HT-29 (cell line): ENCODE measurements at regions not wholly inside any gene's neighbourhood (a gene's known extent, or its start where the extent isn't known, plus 50 kb on each side); places are given as distances from the start of the nearest gene placed in this dataset.

Experiments used
- DNase-seq: peaks from one replicate; pipeline ENCODE4 v3.0.0-alpha.2; 2015; ENCODE audit warnings: low spot score

GRCh38 chr1:81119319-81119718 is 681.4 kb upstream of the ADGRL2 start:
- DNase-seq, result no peak

DNA sequence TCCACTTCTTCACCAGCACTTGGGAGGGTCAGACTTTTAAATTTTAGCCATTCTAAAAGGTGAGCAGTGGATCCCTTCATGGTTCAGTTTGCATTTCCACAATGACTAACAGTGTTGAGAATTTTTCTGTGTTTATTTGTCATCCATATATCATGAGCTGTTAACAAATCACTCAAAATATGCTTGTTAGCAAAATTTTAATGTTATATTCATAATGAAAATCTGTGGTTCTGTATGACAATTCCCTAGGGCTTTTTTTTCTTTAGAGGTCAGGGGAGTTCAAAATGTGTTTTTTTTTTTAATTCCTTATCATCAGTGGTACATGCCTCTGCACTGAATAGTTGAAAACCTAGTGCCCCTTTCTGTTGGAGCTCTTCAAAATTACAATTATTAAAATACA is 682.2 kb upstream of the ADGRL2 start:
- DNase-seq, result no peak

- no peak for DNase-seq
These were observed 685.3 kb upstream of the ADGRL2 start for GRCh38 chr1:81115422-81115821.

DNA sequence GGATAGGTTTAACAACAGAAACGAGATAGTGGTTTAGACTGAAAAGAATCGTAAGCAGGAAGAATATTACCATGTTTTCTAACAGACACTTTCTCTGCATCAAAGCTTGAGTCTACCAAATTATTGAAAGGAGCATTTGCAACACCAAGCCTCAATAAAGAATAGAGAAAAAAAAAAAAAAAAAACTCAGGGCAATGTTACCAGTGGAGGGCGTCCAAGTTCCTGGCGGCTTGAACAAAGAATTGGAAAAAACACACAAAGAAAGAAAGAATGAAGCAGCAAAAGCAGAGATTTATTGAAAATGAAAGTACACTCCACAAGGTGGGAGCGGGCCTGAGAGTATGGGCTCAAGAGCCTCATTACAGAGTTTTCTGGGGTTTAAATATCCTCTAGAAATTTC is 686.5 kb upstream of the ADGRL2 start:
- no peak for DNase-seq

DNA sequence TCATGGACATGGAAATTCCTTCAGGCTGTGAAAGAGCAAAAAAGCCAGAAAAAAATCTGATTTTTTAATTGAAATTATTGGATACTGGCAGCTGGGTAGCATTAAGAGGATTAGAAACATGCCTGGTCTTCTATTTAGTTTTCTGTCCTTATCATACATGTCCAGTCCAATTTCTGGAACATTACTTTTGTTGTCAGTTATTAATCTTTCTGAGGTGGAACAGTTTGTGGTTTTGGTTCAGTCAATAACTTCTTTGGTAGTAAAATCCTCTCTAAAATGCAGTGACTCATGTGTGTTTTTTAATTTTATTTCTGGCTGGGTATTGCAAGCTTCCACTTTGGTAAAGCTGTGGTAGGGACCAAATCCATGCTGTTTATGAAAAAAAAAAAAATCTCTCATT is 687.0 kb upstream of the ADGRL2 start:
- peak; percentile 19 for DNase-seq

- DNase-seq, result no peak
These were observed 688.9 kb upstream of the ADGRL2 start for GRCh38 chr1:81111818-81112217.

- DNase-seq, result no peak
These were observed 691.7 kb upstream of the ADGRL2 start for GRCh38 chr1:81109038-81109437.

- DNase-seq, result peak; percentile 53
These were observed 702.9 kb upstream of the ADGRL2 start for GRCh38 chr1:81097860-81098259.

DNA sequence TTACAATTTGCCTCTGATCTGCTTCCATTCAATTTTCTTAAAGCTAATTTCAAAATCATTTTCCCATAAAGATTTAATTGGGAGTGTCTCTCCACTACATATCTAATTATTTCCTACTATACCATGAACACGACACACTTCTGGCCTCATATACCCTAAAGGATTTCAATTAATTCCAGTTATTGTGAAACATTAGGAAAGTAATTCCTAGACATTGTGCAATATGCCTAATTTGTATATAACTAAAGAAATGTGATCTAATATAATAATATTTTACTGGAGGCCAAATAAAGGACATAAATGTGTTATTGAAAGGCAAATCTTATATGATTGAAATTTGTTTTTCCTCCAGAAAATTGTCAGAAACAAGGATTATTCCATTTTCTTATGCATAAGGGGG is 727.2 kb upstream of the ADGRL2 start:
- DNase-seq, result no peak

DNA sequence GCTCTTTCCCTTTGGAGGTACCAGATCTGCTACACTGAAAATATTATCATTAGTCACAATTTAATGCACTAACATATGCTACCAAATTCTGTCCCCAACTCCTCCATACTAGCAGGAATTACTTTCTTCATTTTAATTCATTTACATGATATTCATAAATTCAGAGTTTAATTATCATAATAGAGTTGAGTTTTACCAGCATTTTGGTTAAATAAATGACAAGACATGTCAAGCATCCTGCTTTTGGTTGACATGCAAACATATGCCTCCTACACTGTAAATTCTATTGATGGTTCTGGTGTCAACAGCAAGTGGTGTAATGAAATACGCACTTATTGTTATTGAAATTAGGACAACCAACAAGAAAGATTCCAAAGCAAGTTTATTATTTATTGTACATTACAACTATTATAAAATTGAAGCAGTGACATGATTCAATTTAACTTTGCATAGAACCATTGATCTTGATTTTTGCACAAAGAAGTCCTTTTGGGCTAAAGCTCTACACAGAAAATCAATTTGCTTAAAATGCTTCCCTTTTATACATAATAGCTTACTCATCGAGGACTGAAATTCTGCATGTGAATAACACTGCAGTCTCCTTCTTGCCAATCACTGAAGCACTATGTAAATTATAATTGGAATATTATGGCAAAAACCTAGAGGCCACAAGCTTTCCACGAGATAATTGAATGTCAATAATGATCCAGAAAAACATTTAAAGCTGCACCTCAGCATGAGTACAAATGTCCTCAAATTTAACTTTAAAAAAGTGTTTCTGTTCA is 728.6 kb upstream of the ADGRL2 start:
- no peak for DNase-seq

DNA sequence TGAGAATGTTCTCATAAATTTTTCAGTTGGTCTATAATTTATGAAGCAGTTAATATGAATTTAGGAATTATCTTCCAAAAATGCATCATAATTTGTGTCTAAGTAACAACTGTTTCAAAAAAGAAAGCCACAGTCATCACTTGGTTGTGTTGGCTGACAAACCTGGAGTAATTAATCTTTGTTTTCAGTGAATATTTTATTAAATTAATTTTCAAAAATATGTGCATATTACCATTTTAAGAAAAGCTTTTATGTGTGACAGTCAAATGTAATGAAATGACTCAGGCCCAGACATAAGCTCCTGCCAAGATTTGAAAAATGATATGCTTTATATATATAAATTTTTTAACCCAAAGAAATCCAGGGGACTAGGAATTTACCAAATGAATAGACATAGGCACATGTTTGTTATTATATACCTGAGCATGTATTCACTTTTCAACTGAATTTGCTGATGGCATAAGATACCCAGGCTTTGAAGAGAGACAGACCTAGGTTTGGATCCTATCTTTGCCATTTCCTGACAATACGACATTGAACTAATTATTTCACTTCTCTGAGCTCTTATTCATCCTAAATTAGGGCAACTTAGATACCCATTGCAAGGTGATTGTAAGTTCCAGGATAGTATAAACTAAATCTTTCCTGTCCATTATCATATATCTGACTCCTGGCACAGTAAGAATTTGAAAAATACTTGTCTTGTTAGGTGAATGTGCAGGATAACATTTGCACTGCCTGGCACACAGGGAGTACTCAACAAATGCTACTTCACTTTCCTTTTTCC is 729.5 kb upstream of the ADGRL2 start:
- DNase-seq, result no peak

DNA sequence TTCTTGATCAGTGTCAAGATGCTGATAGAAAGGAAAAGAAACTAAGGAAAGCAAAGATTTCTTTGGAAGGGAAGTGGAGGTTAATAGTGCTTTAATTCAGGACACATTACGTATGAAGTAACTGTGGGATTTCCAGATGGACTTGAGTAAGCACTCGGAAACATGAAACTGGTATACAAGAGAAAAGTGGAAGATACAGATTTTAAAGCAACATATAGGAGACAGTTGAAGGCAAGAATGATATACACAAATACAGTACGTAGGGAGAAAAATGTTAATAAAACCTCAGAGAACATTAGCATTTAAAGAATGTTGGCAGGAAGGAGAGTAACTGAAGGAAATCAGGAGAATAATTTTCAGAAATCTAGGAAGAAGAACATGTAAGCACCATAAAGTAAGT is 730.9 kb upstream of the ADGRL2 start:
- DNase-seq, result no peak

GRCh38 chr1:81068726-81069125 is 732.0 kb upstream of the ADGRL2 start:
- no peak for DNase-seq

GRCh38 chr1:81053826-81054225 is 746.9 kb upstream of the ADGRL2 start:
- DNase-seq, result no peak

DNA sequence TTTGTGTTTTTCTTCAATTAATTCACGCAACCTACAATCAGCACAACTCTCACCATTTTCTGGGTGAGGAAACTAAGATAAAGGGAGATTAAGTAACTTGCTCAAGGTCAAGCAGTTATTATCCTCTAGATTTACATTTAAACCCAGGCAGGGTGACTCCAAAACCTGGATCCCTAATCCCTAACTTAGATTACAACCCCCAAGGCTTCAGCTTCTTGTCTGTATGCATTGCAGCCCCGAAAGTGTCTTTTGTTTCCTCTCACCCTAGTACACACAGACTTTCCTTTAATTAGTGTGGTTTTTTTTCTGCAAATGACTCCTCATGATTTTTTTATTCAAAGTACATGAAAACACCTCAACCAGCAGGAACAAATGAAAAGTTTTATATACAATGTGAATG is 748.6 kb upstream of the ADGRL2 start:
- no peak for DNase-seq

- DNase-seq, result no peak
These were observed 750.3 kb upstream of the ADGRL2 start for GRCh38 chr1:81050390-81050789.

DNA sequence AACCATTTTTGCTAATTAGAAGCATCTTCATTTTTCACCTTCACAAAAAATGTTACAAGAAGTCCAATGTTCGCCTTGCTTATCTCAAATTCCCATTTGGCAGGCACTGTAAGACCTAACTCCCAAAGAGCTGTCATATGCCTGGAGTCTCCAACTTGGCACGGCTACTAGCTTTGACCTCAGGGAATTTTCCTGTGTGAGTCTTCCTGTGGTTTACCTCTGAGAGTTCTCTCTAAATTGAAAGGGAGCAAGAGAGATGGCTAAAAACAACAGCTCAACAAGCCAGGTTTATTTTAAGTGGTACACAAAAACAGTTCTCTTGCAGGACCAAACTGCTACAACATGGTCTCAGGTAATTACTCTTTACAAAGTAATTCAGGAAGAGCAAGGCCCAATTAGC is 756.0 kb upstream of the ADGRL2 start:
- no peak for DNase-seq

- no peak for DNase-seq
These were observed 758.5 kb upstream of the ADGRL2 start for GRCh38 chr1:81042225-81042624.

DNA sequence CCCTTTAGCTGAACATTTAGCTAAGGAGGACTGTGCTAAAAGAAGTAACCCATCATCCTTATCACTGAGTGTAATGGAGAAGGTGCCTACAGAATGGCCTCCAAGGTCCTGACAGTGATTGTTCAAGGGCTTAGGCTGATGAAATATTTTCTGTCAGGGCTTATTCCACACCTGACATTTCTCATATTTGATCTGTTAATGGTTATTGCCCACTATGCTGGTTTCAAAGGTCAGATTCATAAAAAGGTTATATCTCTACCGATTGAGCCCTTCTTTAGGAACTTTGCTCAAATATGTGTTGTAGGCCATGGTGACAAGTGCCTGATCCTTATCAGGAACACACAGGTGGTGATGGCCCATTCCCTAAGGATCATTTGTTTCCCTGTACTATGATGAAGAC is 766.4 kb upstream of the ADGRL2 start:
- DNase-seq, result no peak

GRCh38 chr1:81032973-81033425 is 767.7 kb upstream of the ADGRL2 start:
- no peak for DNase-seq

DNA sequence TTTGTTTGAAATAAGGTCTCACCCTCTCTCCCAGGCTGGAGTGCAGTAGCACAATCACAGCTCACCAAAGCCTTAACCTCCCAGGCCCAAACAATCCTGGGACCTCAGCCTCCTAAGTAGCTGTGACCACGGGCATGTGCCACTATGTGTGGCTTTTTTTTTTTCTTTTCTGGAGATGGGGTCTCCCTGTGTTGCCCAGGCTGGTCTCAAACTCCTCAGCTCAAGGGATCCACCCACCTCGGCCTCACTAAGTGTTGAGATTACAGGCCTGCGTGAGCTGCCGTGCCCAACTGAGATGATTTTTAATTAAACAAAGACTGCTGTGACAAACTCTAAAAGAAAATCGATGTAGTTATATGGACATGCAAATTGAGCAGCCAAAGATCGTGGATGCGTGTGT is 768.4 kb upstream of the ADGRL2 start:
- no peak for DNase-seq

DNA sequence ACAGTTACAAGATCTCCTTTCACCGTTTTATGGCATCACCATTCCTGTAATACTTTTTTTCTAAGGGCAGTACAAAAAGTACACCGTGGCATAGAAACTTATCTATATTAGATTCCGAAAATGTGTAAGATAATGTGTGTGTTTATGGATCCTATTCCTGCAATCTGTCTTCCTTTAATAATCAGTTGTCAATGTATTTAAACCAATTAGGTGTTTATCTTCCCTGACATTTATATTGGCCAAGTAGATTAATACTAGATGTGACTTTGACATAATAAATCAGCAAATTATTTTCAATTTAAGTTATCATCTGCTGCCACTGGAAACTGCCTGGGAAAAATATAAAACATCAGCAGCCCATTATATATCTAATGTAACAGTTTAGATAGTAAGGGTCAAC is 770.3 kb upstream of the ADGRL2 start:
- DNase-seq, result no peak

- no peak for DNase-seq
These were observed 771.5 kb upstream of the ADGRL2 start for GRCh38 chr1:81029266-81029665.
